NCI-H1092 treated with DMSO at 0.1 percent for 48 hours (cell line): ENCODE measurements at regions not wholly inside any gene's neighbourhood (a gene's known extent, or its start where the extent isn't known, plus 50 kb on each side); places are given as distances from the start of the nearest gene placed in this dataset.

Experiments used
- DNase-seq: peaks from one replicate; lab custom pipeline; 2025; lab: John Stamatoyannopoulos, UW

GRCh38 chr5:4192111-4192510 is 596.5 kb downstream of the IRX1 start:
- DNase-seq, result no peak

GRCh38 chr5:4196744-4197143 is 601.1 kb downstream of the IRX1 start:
- no peak for DNase-seq

- DNase-seq, result no peak
These were observed 601.5 kb downstream of the IRX1 start for GRCh38 chr5:4197151-4197550.

GRCh38 chr5:4198461-4198860 is 602.8 kb downstream of the IRX1 start:
- DNase-seq, result no peak

GRCh38 chr5:4199049-4199841 is 603.6 kb downstream of the IRX1 start:
- no peak for DNase-seq

- DNase-seq, result no peak
These were observed 607.5 kb downstream of the IRX1 start for GRCh38 chr5:4203146-4203545.

GRCh38 chr5:4204276-4205141 is 608.9 kb downstream of the IRX1 start:
- DNase-seq, result no peak

GRCh38 chr5:4205398-4205797 is 609.8 kb downstream of the IRX1 start:
- no peak for DNase-seq

- no peak for DNase-seq
These were observed 610.5 kb downstream of the IRX1 start for GRCh38 chr5:4206127-4206526.

GRCh38 chr5:4207486-4207885 is 611.9 kb downstream of the IRX1 start:
- no peak for DNase-seq

GRCh38 chr5:4208537-4208936 is 612.9 kb downstream of the IRX1 start:
- DNase-seq, result no peak

- no peak for DNase-seq
These were observed 613.4 kb downstream of the IRX1 start for GRCh38 chr5:4208996-4209395.

- DNase-seq, result no peak
These were observed 616.6 kb downstream of the IRX1 start for GRCh38 chr5:4212071-4212739.

- DNase-seq, result no peak
These were observed 617.6 kb downstream of the IRX1 start for GRCh38 chr5:4212981-4213819.

- no peak for DNase-seq
These were observed 619.5 kb downstream of the IRX1 start for GRCh38 chr5:4215143-4215542.

- DNase-seq, result no peak
These were observed 620.5 kb downstream of the IRX1 start for GRCh38 chr5:4216142-4216541.

- DNase-seq, result no peak
These were observed 624.4 kb downstream of the IRX1 start for GRCh38 chr5:4220016-4220415.

GRCh38 chr5:4221048-4221447 is 625.4 kb downstream of the IRX1 start:
- DNase-seq, result no peak

GRCh38 chr5:4222147-4222546 is 626.5 kb downstream of the IRX1 start:
- no peak for DNase-seq

- DNase-seq, result no peak
These were observed 627.2 kb downstream of the IRX1 start for GRCh38 chr5:4222821-4223220.

- DNase-seq, result no peak
These were observed 630.1 kb downstream of the IRX1 start for GRCh38 chr5:4225741-4226140.

- DNase-seq, result no peak
These were observed 630.9 kb downstream of the IRX1 start for GRCh38 chr5:4226565-4226964.
